ENCODE measurements at regions not wholly inside any gene's neighbourhood (a gene's known extent, or its start where the extent isn't known, plus 50 kb on each side); places are given as distances from the start of the nearest gene placed in this dataset.

- TF ChIP-seq POLR2A (IDR thresholded peaks at IDR 0.05; ENCODE audit: low read depth) (no peak), CTCF (IDR thresholded peaks at IDR 0.05) (no peak), POLR2AphosphoS5 (IDR thresholded peaks at IDR 0.05) (no peak)
These were observed 128.0 kb upstream of the RASSF8 start for GRCh38 chr12:25830456-25830855.

All from esophagus muscularis mucosa (tissue), 3 donors.